ENCODE measurements at regions not wholly inside any gene's neighbourhood (a gene's known extent, or its start where the extent isn't known, plus 50 kb on each side); places are given as distances from the start of the nearest gene placed in this dataset.

DNA sequence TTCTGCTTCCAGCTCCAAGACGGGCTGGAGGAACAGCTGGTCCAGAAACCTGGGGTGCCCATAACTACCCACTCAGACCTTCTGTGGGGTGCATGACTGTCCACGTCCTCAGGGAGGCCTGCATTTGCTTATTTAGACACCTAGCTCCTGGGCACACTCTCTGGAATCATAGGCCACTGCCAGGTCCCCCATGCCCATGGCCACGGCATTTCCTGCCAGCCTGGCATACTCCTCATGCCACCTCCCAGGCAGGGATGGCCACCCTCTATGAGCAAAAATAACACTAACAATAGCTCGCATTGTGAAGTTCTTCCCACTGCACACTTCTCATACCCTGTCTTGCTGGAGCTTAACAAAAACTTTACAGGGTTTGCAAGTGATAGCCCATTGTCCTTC is 166.9 kb upstream of the TPM1 start:
- TF ChIP-seq EZH2 (IDR thresholded peaks at IDR 0.05; ENCODE audit: borderline replicate concordance) (no peak), EZH2phosphoT487 (IDR thresholded peaks at IDR 0.05; ENCODE audit: low read depth, severe bottlenecking, unreplicated experiment) (no peak)
- TF ChIP-seq, protein P1, sequence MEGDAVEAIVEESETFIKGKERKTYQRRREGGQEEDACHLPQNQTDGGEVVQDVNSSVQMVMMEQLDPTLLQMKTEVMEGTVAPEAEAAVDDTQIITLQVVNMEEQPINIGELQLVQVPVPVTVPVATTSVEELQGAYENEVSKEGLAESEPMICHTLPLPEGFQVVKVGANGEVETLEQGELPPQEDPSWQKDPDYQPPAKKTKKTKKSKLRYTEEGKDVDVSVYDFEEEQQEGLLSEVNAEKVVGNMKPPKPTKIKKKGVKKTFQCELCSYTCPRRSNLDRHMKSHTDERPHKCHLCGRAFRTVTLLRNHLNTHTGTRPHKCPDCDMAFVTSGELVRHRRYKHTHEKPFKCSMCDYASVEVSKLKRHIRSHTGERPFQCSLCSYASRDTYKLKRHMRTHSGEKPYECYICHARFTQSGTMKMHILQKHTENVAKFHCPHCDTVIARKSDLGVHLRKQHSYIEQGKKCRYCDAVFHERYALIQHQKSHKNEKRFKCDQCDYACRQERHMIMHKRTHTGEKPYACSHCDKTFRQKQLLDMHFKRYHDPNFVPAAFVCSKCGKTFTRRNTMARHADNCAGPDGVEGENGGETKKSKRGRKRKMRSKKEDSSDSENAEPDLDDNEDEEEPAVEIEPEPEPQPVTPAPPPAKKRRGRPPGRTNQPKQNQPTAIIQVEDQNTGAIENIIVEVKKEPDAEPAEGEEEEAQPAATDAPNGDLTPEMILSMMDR (IDR thresholded peaks at IDR 0.05; ENCODE audit: poor library complexity): no peak
- no peak overlapping the region for H2AFZ ChIP-seq
- H3K4me3 ChIP-seq: no peak overlapping the region
- no peak overlapping the region for H3K4me2 ChIP-seq
- H3K4me1 ChIP-seq (ENCODE audit: insufficient read depth): peaks cover 7% of the 10 kb centered on the region
- 95% methylated on average over 4 of the region's 4 CpGs for WGBS (ENCODE audit: low lambda C conversion rate, missing lambda C conversion rate)
- H3K27ac ChIP-seq: no peak overlapping the region
- no peak for DNase-seq (ENCODE audit: low spot score)
- no peaks in the 10 kb centered on the region for H3K9me3 ChIP-seq (ENCODE audit: low read depth)
- no peaks in the 10 kb centered on the region for H3K9me2 ChIP-seq (replicated peaks; ENCODE audit: insufficient read depth)
- no peaks in the 10 kb centered on the region for H3K79me2 ChIP-seq
- H3K27me3 ChIP-seq: no peaks in the 10 kb centered on the region
- no peaks in the 10 kb centered on the region for H3K36me3 ChIP-seq (replicated peaks; ENCODE audit: insufficient read depth, low read depth)
- no peaks in the 10 kb centered on the region for H4K20me1 ChIP-seq (ENCODE audit: insufficient read depth, poor library complexity, severe bottlenecking)

DNA sequence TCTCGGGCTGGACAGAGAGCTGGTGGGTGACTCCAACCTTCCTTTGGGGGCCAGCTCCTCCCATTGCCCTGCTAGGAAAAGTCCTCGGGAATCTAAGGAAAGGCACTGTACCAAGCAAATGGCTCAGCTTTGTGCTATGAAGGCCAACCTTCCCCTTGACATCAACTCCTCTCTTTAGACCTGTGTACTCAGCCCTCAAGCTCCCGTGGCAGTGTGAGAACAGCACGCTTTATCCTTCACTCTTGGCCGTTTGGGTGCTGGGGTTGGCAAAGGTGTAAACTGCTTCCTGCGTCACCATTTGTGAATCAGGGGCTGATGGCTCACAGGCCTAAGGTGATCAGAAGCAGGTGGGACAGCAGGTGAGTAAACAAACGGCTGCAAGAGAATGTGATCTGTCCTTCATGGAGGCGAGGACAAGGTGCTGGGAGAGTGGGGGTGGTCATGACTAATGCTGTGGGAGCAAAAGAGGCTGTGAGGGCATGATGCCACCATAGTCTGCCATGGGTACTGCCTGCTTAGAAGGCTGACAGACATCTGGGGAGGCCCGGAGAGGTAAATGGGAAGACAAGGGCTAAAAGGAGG is 165.2 kb upstream of the TPM1 start:
- no peaks in the 10 kb centered on the region for H3K27me3 ChIP-seq
- H3K9me2 ChIP-seq (replicated peaks; ENCODE audit: insufficient read depth): no peaks in the 10 kb centered on the region
- H4K20me1 ChIP-seq (ENCODE audit: insufficient read depth, poor library complexity, severe bottlenecking): no peaks in the 10 kb centered on the region
- WGBS (ENCODE audit: low lambda C conversion rate, missing lambda C conversion rate): 84% methylated on average over 9 of the region's 9 CpGs
- H2AFZ ChIP-seq: no peak overlapping the region
- no peak for DNase-seq (ENCODE audit: low spot score)
- TF ChIP-seq, protein P1 (IDR thresholded peaks at IDR 0.05; ENCODE audit: poor library complexity): no peak
- TF ChIP-seq EZH2phosphoT487 (IDR thresholded peaks at IDR 0.05; ENCODE audit: low read depth, severe bottlenecking, unreplicated experiment): no peak
- TF ChIP-seq EZH2 (IDR thresholded peaks at IDR 0.05; ENCODE audit: borderline replicate concordance): no peak
- no peak overlapping the region for H3K4me3 ChIP-seq
- peaks cover 7% of the 10 kb centered on the region for H3K4me1 ChIP-seq (ENCODE audit: insufficient read depth)
- no peak overlapping the region for H3K4me2 ChIP-seq
- no peaks in the 10 kb centered on the region for H3K9me3 ChIP-seq (ENCODE audit: low read depth)
- H3K79me2 ChIP-seq: no peaks in the 10 kb centered on the region
- no peak overlapping the region for H3K27ac ChIP-seq
- H3K36me3 ChIP-seq (replicated peaks; ENCODE audit: insufficient read depth, low read depth): no peaks in the 10 kb centered on the region

DNA sequence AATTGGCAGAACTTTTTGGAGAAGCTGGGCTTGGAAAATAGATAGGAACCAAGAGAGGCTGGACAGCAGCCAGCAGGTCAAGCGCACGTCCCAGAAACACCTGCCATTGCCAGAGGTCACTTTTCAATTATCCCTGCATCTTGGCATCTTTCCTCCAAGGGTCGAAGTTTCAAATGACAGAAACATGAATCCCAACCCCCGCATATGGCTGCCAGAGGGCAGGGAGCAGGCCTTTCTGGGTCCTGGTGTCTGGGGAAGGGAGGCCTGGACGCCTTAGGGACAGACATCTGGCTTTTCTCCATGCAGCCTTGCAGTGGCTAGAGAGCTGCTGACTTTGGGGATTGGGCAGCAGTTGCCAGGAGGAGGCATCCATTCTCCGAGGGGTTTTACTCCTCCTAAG is 164.5 kb upstream of the TPM1 start:
- Histone ChIP-seq H3K4me1 (ENCODE audit: insufficient read depth) (peaks cover 7% of the 10 kb centered on the region), H3K36me3 (replicated peaks; ENCODE audit: insufficient read depth, low read depth) (no peaks in the 10 kb centered on the region), H3K4me2 (no peak overlapping the region), H3K4me3 (no peak overlapping the region), H3K79me2 (no peaks in the 10 kb centered on the region), H3K27ac (no peak overlapping the region), H4K20me1 (ENCODE audit: insufficient read depth, poor library complexity, severe bottlenecking) (no peaks in the 10 kb centered on the region), H2AFZ (no peak overlapping the region), H3K27me3 (no peaks in the 10 kb centered on the region), H3K9me3 (ENCODE audit: low read depth) (no peaks in the 10 kb centered on the region), H3K9me2 (replicated peaks; ENCODE audit: insufficient read depth) (no peaks in the 10 kb centered on the region)
- WGBS (ENCODE audit: low lambda C conversion rate, missing lambda C conversion rate): 62% methylated on average over 6 of the region's 6 CpGs
- DNase-seq (ENCODE audit: low spot score): no peak
- TF ChIP-seq EZH2 (IDR thresholded peaks at IDR 0.05; ENCODE audit: borderline replicate concordance) (no peak), EZH2phosphoT487 (IDR thresholded peaks at IDR 0.05; ENCODE audit: low read depth, severe bottlenecking, unreplicated experiment) (no peak)
- TF ChIP-seq, protein P1 (IDR thresholded peaks at IDR 0.05; ENCODE audit: poor library complexity): no peak
